Prostate gland (tissue), 2 donors: ENCODE measurements at regions not wholly inside any gene's neighbourhood (a gene's known extent, or its start where the extent isn't known, plus 50 kb on each side); places are given as distances from the start of the nearest gene placed in this dataset.

Experiments
- POLR2A ChIP-seq: fragments of 450-650 bp; IDR thresholded peaks from one replicate; pipeline ENCODE4 v1.6.1; 2016; ENCODE audit warnings: antibody characterized with exemption, mild to moderate bottlenecking
- TF ChIP-seq, protein P1 (sequence below), 4 experiments: fragments of 200-600 bp in 2 of 4; fragments of 450-650 bp in 2 of 4; sonication (generic) in 2 of 4; IDR thresholded peaks; 1 replicate in 3 of 4; 2 replicates in 1 of 4; pipeline ENCODE4 v1.5.1; 2016 to 2019; ENCODE audit warnings: antibody characterized with exemption in 4 of 4, mild to moderate bottlenecking in 2 of 4, moderate library complexity in 2 of 4

DNA sequence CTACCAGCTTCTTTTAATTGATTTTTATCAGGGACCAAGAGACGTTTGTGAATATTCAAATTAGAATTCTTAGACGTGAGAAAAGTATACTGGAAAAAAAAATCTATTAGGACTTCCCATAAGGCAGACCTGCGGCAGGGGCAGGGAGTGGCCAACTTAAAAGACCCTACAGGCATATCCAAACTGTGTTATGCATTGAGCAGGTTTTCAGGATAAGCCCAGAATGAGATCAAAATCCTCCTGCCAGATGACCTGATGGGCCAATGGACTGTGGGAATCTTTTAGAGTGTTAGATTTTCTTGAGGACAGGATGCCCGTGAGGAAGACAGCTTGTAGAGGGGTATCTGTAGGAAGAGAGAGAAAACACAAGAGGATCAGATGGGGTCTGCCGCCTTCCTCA lies 391.5 kb downstream of the CD83 start:
- no peak for TF ChIP-seq POLR2A
- TF ChIP-seq, protein P1, sequence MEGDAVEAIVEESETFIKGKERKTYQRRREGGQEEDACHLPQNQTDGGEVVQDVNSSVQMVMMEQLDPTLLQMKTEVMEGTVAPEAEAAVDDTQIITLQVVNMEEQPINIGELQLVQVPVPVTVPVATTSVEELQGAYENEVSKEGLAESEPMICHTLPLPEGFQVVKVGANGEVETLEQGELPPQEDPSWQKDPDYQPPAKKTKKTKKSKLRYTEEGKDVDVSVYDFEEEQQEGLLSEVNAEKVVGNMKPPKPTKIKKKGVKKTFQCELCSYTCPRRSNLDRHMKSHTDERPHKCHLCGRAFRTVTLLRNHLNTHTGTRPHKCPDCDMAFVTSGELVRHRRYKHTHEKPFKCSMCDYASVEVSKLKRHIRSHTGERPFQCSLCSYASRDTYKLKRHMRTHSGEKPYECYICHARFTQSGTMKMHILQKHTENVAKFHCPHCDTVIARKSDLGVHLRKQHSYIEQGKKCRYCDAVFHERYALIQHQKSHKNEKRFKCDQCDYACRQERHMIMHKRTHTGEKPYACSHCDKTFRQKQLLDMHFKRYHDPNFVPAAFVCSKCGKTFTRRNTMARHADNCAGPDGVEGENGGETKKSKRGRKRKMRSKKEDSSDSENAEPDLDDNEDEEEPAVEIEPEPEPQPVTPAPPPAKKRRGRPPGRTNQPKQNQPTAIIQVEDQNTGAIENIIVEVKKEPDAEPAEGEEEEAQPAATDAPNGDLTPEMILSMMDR (IDR thresholded peaks at IDR 0.05): no peak
